Duodenal mucosa (tissue), 2 donors: ENCODE measurements at regions not wholly inside any gene's neighbourhood (a gene's known extent, or its start where the extent isn't known, plus 50 kb on each side); places are given as distances from the start of the nearest gene placed in this dataset.
"Not testable (repeated sequence)": the region's sequence is repeated elsewhere in the genome, so short reads cannot be mapped to it uniquely, and the experiment has no call there.

Experiments
- H3K27ac ChIP-seq: one replicate; pipeline ENCODE4 v1.7.0; 2013; ENCODE audit warnings: low read depth, low read length
- H3K27me3 ChIP-seq, 2 donors: one replicate each; pipeline ENCODE4 v1.7.0; 2013; ENCODE audit warnings: low read length in 2 of 2, control low read depth in 1 of 2; ENCODE audit not compliant: insufficient read depth in 2 of 2, control insufficient read depth in 1 of 2
- H3K36me3 ChIP-seq, 2 donors: one replicate each; pipeline ENCODE4 v1.7.0; 2013; ENCODE audit warnings: low read length in 2 of 2, control low read depth in 1 of 2; ENCODE audit not compliant: insufficient read depth in 2 of 2, control insufficient read depth in 1 of 2
- H3K4me1 ChIP-seq, 2 donors: one replicate each; pipeline ENCODE4 v1.7.0; 2013; ENCODE audit warnings: low read length in 2 of 2, control low read depth in 1 of 2; ENCODE audit not compliant: insufficient read depth in 2 of 2, control insufficient read depth in 1 of 2
- H3K4me3 ChIP-seq, 2 donors: one replicate each; pipeline ENCODE4 v1.7.0; 2013; ENCODE audit warnings: low read length in 2 of 2, low read depth in 1 of 2
- H3K9ac ChIP-seq, 2 donors: one replicate each; pipeline ENCODE4 v1.7.0; 2013; ENCODE audit warnings: low read length in 2 of 2, low read depth in 1 of 2
- H3K9me3 ChIP-seq, 2 donors: one replicate each; pipeline ENCODE4 v1.7.0; 2013; ENCODE audit warnings: low read length in 2 of 2, control low read depth in 1 of 2; ENCODE audit not compliant: control insufficient read depth in 1 of 2

- Histone ChIP-seq H3K9me3 (peaks cover 2 to 5% of the 10 kb centered on the region in 2 donors), H3K9ac (no peak overlapping the region)
Observed at GRCh38 chr13:43946281-43946680, 66.6 kb downstream of the LACC1 start.

GRCh38 chr13:43947897-43948458 lies 68.3 kb downstream of the LACC1 start:
- no peaks in the 10 kb centered on the region for H3K36me3 ChIP-seq
- H3K9ac ChIP-seq = no peak overlapping the region
- H3K4me3 ChIP-seq = no peak overlapping the region
- peaks cover 0 to 5% of the 10 kb centered on the region in 2 donors for H3K27me3 ChIP-seq
- H3K9me3 ChIP-seq = peaks cover 2 to 5% of the 10 kb centered on the region in 2 donors
- H3K4me1 ChIP-seq = no peaks in the 10 kb centered on the region
- H3K27ac ChIP-seq = no peak overlapping the region

More at GRCh38 chr13:43946281-43946680, 66.6 kb downstream of the LACC1 start:
- no peak overlapping the region for H3K4me3 ChIP-seq
- H3K4me1 ChIP-seq = no peaks in the 10 kb centered on the region
- no peaks in the 10 kb centered on the region for H3K36me3 ChIP-seq
- H3K27ac ChIP-seq = no peak overlapping the region
- H3K27me3 ChIP-seq = peaks cover 0 to 11% of the 10 kb centered on the region in 2 donors

DNA sequence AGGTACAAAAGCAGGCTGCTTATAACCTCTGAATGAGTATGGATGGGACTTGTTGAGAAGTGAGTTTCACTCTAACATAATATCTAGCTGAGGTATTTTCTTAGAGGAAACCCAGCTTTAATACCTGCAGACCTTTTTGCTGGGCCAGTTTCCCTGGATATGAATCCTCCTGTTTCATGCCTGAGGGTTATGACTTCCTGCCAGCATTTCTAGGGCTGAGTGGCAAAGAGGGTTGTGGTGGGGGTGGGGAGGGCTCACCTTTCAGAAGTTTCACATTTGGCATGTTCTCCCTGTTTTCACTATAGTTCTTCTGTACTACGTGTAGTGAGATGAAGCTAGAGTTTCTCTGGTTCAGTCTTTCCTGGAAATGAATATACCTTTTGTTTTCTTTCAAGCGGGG lies 73.7 kb downstream of the LACC1 start:
- Histone ChIP-seq H3K36me3 (no peaks in the 10 kb centered on the region), H3K9me3 (no peaks in the 10 kb centered on the region), H3K27me3 (no peaks in the 10 kb centered on the region), H3K9ac (no peak overlapping the region), H3K27ac (no peak overlapping the region), H3K4me3 (no peak overlapping the region), H3K4me1 (no peaks in the 10 kb centered on the region)

GRCh38 chr13:43956975-43957374 lies 77.3 kb downstream of the LACC1 start:
- H3K4me1 ChIP-seq, H3K4me3 ChIP-seq, H3K9me3 ChIP-seq, H3K27ac ChIP-seq, H3K27me3 ChIP-seq, H3K9ac ChIP-seq, H3K36me3 ChIP-seq: not testable (repeated sequence)

DNA sequence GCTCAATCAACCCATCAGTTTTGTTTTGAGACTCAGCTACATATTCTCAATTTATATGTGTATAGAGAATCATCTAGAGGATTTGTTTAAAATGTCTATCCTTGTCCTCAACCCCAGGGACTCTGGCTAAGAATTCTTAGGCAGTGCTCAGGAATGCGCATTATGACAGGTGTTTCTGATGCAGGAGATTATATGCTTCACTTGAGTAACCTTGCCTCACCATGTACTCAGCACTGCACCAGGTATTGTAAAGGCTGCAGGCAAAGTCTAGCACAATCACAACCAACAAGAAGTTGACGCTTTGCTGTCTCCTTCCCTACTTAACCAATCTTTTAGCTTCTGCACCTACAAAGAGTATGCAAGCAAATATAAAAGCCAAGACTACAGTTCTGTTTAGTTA lies 79.6 kb downstream of the LACC1 start:
- H3K4me3 ChIP-seq = no peak overlapping the region
- no peak overlapping the region for H3K27ac ChIP-seq
- H3K9ac ChIP-seq = no peak overlapping the region
- H3K36me3 ChIP-seq = no peaks in the 10 kb centered on the region
- no peaks in the 10 kb centered on the region for H3K4me1 ChIP-seq
- H3K27me3 ChIP-seq = no peaks in the 10 kb centered on the region
- no peaks in the 10 kb centered on the region for H3K9me3 ChIP-seq

DNA sequence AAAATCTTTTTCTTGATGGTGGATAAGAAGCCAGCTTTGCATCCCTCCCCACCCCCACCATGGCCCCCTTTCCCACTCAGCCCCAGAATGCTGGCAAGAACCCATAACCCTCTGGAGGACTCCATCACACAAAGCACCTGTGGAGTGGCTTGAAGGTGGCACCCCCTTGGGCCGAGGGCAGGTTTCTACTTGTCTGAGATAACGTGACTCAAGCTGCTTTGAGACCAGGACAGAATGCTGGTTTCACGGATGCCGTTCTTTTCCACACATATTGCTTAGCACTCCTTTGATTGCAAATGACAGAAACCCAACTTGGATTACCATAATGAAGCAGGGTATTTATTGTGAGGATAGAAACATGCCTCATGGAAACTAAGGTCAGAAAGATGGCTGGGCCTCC lies 82.2 kb downstream of the LACC1 start:
- no peak overlapping the region for H3K4me3 ChIP-seq
- no peak overlapping the region for H3K27ac ChIP-seq
- no peaks in the 10 kb centered on the region for H3K9me3 ChIP-seq
- H3K4me1 ChIP-seq = no peaks in the 10 kb centered on the region
- no peaks in the 10 kb centered on the region for H3K27me3 ChIP-seq
- H3K9ac ChIP-seq = no peak overlapping the region
- H3K36me3 ChIP-seq = no peaks in the 10 kb centered on the region

DNA sequence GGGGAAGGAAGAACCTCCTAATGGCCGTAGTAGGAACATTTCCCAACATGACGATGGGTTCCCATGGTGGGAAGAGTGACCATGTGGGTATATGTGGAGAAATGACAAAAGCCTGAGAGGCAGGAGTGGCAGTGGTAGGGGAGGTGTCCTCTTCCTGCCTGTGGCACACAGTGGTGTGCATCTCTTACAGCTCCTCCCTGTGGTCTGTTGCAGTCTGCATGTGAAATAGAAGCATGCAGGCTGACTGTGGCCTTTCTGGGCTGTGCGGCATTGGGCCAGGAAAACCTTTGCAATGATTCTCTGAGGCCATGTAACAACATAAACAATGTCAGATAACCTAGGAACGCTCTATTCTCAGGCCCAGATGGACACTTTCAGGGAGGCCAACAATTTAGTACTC lies 84.0 kb downstream of the LACC1 start:
- H3K27me3 ChIP-seq = no peaks in the 10 kb centered on the region
- no peak overlapping the region for H3K4me3 ChIP-seq
- no peaks in the 10 kb centered on the region for H3K9me3 ChIP-seq
- no peaks in the 10 kb centered on the region for H3K4me1 ChIP-seq
- H3K27ac ChIP-seq = no peak overlapping the region
- no peak overlapping the region for H3K9ac ChIP-seq
- no peaks in the 10 kb centered on the region for H3K36me3 ChIP-seq

DNA sequence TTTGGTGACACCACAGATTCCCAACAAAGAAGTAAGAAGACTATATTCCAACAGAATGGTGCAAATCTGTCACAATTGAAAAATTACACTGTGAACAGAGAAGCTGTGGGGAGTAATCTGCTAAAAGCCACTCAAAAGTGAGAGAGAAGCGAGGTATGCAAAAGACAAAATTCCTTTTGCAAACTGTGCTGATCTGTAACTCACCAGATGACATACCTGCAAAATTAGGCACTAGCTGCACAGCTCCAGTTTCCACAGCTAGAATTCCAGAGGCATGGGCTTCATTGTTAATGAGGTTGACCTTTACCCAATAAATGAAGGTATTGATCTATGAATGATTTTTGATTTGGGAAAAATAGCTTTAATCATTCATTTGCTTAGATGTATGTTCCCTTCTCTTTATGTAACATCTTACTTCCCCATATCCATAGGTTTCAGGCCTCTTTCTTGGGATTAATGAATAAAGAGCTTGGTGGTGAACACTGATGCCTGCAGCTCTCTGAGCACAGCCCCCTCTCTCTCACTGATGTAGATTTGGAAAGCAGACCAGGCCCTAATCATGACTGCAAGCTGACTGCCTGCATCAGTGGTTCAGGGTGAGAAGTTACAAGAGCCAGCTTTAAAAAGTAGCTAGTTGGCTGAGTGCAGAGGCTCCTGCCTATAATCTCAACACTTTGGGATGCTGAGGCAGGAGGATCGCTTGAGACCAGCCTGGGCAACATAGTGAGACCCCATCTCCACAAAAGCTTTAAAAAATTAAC lies 85.2 kb downstream of the LACC1 start:
- H3K27me3 ChIP-seq = no peaks in the 10 kb centered on the region
- no peaks in the 10 kb centered on the region for H3K36me3 ChIP-seq
- no peak overlapping the region for H3K9ac ChIP-seq
- H3K4me1 ChIP-seq = no peaks in the 10 kb centered on the region
- H3K27ac ChIP-seq = no peak overlapping the region
- H3K4me3 ChIP-seq = no peak overlapping the region
- no peaks in the 10 kb centered on the region for H3K9me3 ChIP-seq

- H3K27ac ChIP-seq = no peak overlapping the region
- no peaks in the 10 kb centered on the region for H3K4me1 ChIP-seq
- no peaks in the 10 kb centered on the region for H3K27me3 ChIP-seq
- H3K36me3 ChIP-seq = no peaks in the 10 kb centered on the region
- H3K9me3 ChIP-seq = no peaks in the 10 kb centered on the region
- H3K4me3 ChIP-seq = no peak overlapping the region
- no peak overlapping the region for H3K9ac ChIP-seq
Observed at GRCh38 chr13:43965459-43965845, 85.7 kb downstream of the LACC1 start.

- H3K9me3 ChIP-seq, H3K4me3 ChIP-seq, H3K27ac ChIP-seq, H3K9ac ChIP-seq, H3K4me1 ChIP-seq, H3K36me3 ChIP-seq, H3K27me3 ChIP-seq: not testable (repeated sequence)
Observed at GRCh38 chr13:43968251-43968942, 88.7 kb downstream of the LACC1 start.
